NCI-H82 treated with DMSO at 0.1 percent for 48 hours (cell line): ENCODE measurements at regions not wholly inside any gene's neighbourhood (a gene's known extent, or its start where the extent isn't known, plus 50 kb on each side); places are given as distances from the start of the nearest gene placed in this dataset.
"Not testable (repeated sequence)": the region's sequence is repeated elsewhere in the genome, so short reads cannot be mapped to it uniquely, and the experiment has no call there.

Experiments used
- DNase-seq: peaks from one replicate; lab custom pipeline; 2025; ENCODE audit not compliant: unreplicated experiment; lab: John Stamatoyannopoulos, UW

GRCh38 chr6:51213811-51214210 lies 395.1 kb downstream of the TFAP2B start:
- peak; percentile 44 for DNase-seq

GRCh38 chr6:51214442-51214841 lies 395.8 kb downstream of the TFAP2B start:
- DNase-seq = no peak

GRCh38 chr6:51218181-51218580 lies 399.5 kb downstream of the TFAP2B start:
- no peak for DNase-seq

GRCh38 chr6:51224580-51225240 lies 406.0 kb downstream of the TFAP2B start:
- DNase-seq = not testable (repeated sequence)

GRCh38 chr6:51241376-51241775 lies 422.7 kb downstream of the TFAP2B start:
- no peak for DNase-seq

GRCh38 chr6:51249798-51250197 lies 431.1 kb downstream of the TFAP2B start:
- DNase-seq = no peak

GRCh38 chr6:51250317-51250716 lies 431.6 kb downstream of the TFAP2B start:
- no peak for DNase-seq

GRCh38 chr6:51257938-51258337 lies 439.3 kb downstream of the TFAP2B start:
- DNase-seq = no peak

GRCh38 chr6:51260003-51260402 lies 441.3 kb downstream of the TFAP2B start:
- no peak for DNase-seq

GRCh38 chr6:51261691-51262090 lies 443.0 kb downstream of the TFAP2B start:
- no peak for DNase-seq

GRCh38 chr6:51265426-51265825 lies 446.8 kb downstream of the TFAP2B start:
- DNase-seq = no peak

- no peak for DNase-seq
Observed at GRCh38 chr6:51266604-51267003, 447.9 kb downstream of the TFAP2B start.

- DNase-seq = no peak
Observed at GRCh38 chr6:51268666-51269065, 450.0 kb downstream of the TFAP2B start.

- no peak for DNase-seq
Observed at GRCh38 chr6:51269876-51270275, 451.2 kb downstream of the TFAP2B start.

GRCh38 chr6:51271615-51272014 lies 452.9 kb downstream of the TFAP2B start:
- DNase-seq = no peak

GRCh38 chr6:51273228-51273961 lies 454.7 kb downstream of the TFAP2B start:
- DNase-seq = no peak

- DNase-seq = no peak
Observed at GRCh38 chr6:51277474-51277873, 458.8 kb downstream of the TFAP2B start.

- DNase-seq = no peak
Observed at GRCh38 chr6:51282026-51282425, 463.4 kb downstream of the TFAP2B start.

GRCh38 chr6:51283723-51284355 lies 465.2 kb downstream of the TFAP2B start:
- DNase-seq = no peak

- DNase-seq = no peak
Observed at GRCh38 chr6:51285876-51286275, 467.2 kb downstream of the TFAP2B start.

- DNase-seq = no peak
Observed at GRCh38 chr6:51289041-51289440, 470.4 kb downstream of the TFAP2B start.

GRCh38 chr6:51292659-51293058 lies 474.0 kb downstream of the TFAP2B start:
- no peak for DNase-seq
